OCI-LY1 (cell line): ENCODE measurements at regions not wholly inside any gene's neighbourhood (a gene's known extent, or its start where the extent isn't known, plus 50 kb on each side); places are given as distances from the start of the nearest gene placed in this dataset.
"Not testable (repeated sequence)": the region's sequence is repeated elsewhere in the genome, so short reads cannot be mapped to it uniquely, and the experiment has no call there.

Experiments
- H2AFZ ChIP-seq: fragments of 200-600 bp; sonication (generic), shearing (Covaris generic); 2 replicates; pipeline ENCODE4 v1.6.0; 2014; ENCODE audit warnings: antibody characterized with exemption, mild to moderate bottlenecking, low read length
- H3F3A ChIP-seq: fragments of 200-600 bp; sonication (generic), shearing (Covaris generic); 2 replicates; pipeline ENCODE4 v1.6.0; 2014; ENCODE audit warnings: mild to moderate bottlenecking, antibody characterized with exemption, low read length, moderate library complexity; ENCODE audit not compliant: insufficient read depth
- H3K27ac ChIP-seq: fragments of 200-600 bp; sonication (generic); 2 replicates; pipeline ENCODE4 v1.5.1; 2014; ENCODE audit warnings: low read length, mixed run types, mild to moderate bottlenecking, low read depth; ENCODE audit not compliant: poor library complexity, severe bottlenecking
- H3K27me3 ChIP-seq: fragments of 200-600 bp; sonication (generic); 2 replicates; pipeline ENCODE4 v1.6.0; 2014; ENCODE audit warnings: antibody characterized with exemption, mild to moderate bottlenecking, low read length, moderate library complexity; ENCODE audit not compliant: insufficient read depth
- H3K36me3 ChIP-seq: fragments of 200-600 bp; sonication (generic); 2 replicates; pipeline ENCODE4 v1.6.1; 2014; ENCODE audit warnings: mild to moderate bottlenecking, antibody characterized with exemption, low read length, moderate library complexity, mixed read lengths; ENCODE audit not compliant: insufficient read depth
- H3K4me1 ChIP-seq: fragments of 200-600 bp; sonication (generic); 2 replicates; pipeline ENCODE4 v1.5.1; 2014; ENCODE audit warnings: mild to moderate bottlenecking, low read length, moderate library complexity; ENCODE audit not compliant: insufficient read depth, severe bottlenecking
- H3K4me2 ChIP-seq: fragments of 200-600 bp; sonication (generic), shearing (Covaris generic); 2 replicates; pipeline ENCODE4 v1.6.1; 2014; ENCODE audit warnings: low read length
- H3K4me3 ChIP-seq: fragments of 200-600 bp; sonication (generic); 2 replicates; pipeline ENCODE4 v1.5.1; 2014; ENCODE audit warnings: low read length, low read depth, mild to moderate bottlenecking, mixed read lengths; ENCODE audit not compliant: poor library complexity, severe bottlenecking
- H3K79me2 ChIP-seq: fragments of 200-600 bp; shearing (Covaris generic); 2 replicates; pipeline ENCODE4 v1.6.1; 2016; ENCODE audit warnings: mixed run types, low read length, mixed read lengths; ENCODE audit not compliant: insufficient read depth
- H3K9ac ChIP-seq: fragments of 200-600 bp; sonication (generic), shearing (Covaris generic); 2 replicates; pipeline ENCODE4 v1.6.1; 2014; ENCODE audit warnings: mild to moderate bottlenecking, low read length, mixed read lengths
- H3K9me2 ChIP-seq: fragments of 200-600 bp; sonication (generic), shearing (Covaris generic); 2 replicates; pipeline ENCODE4 v1.6.1; 2014; ENCODE audit warnings: low read depth, mild to moderate bottlenecking, low read length, mixed read lengths
- H3K9me3 ChIP-seq: fragments of 200-600 bp; shearing (Covaris generic); 2 replicates; pipeline ENCODE4 v1.6.1; 2014; ENCODE audit warnings: low read length, mixed read lengths
- H4K20me1 ChIP-seq: fragments of 200-600 bp; sonication (generic), shearing (Covaris generic); 2 replicates; pipeline ENCODE4 v1.6.0; 2016; ENCODE audit warnings: mild to moderate bottlenecking, low read length; ENCODE audit not compliant: insufficient read depth
- EZH2 ChIP-seq: fragments of 200-600 bp; sonication (generic), shearing (Covaris generic); IDR thresholded peaks from 2 replicates; pipeline ENCODE4 v1.8.0; 2017; ENCODE audit warnings: borderline replicate concordance, mixed run types, mild to moderate bottlenecking, antibody characterized with exemption, low read length, moderate library complexity, mixed read lengths
- TF ChIP-seq, protein P1 (sequence below): fragments of 200-600 bp; sonication (generic), shearing (Covaris generic); IDR thresholded peaks from 2 replicates; pipeline ENCODE4 v1.5.1; 2017; ENCODE audit warnings: mild to moderate bottlenecking, antibody characterized with exemption, low read length, moderate library complexity, mixed read lengths

DNA sequence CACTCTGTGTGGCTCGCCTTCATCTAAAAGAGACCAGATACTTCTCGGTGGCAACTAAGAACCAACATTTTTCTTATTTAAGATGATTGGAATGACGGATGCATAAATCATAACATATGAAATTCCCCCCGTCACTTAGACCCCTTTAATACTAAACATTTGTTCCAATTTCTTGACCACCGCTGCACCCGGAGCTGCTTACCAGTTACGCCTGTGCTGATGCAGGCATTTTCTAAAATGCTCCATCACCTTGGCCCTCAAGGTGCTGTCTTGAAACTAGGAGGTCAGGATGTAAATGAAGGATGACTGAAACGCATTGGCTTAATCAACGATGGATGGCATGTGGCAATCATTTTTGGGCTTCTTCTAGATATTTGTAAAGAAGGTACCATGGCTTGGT is 130.0 kb downstream of the CPZ start:
- H3K9ac ChIP-seq: no peak overlapping the region
- TF ChIP-seq, protein P1, sequence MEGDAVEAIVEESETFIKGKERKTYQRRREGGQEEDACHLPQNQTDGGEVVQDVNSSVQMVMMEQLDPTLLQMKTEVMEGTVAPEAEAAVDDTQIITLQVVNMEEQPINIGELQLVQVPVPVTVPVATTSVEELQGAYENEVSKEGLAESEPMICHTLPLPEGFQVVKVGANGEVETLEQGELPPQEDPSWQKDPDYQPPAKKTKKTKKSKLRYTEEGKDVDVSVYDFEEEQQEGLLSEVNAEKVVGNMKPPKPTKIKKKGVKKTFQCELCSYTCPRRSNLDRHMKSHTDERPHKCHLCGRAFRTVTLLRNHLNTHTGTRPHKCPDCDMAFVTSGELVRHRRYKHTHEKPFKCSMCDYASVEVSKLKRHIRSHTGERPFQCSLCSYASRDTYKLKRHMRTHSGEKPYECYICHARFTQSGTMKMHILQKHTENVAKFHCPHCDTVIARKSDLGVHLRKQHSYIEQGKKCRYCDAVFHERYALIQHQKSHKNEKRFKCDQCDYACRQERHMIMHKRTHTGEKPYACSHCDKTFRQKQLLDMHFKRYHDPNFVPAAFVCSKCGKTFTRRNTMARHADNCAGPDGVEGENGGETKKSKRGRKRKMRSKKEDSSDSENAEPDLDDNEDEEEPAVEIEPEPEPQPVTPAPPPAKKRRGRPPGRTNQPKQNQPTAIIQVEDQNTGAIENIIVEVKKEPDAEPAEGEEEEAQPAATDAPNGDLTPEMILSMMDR: no peak
- no peak for TF ChIP-seq EZH2
- no peaks in the 10 kb centered on the region for H3F3A ChIP-seq
- no peaks in the 10 kb centered on the region for H3K9me3 ChIP-seq
- no peaks in the 10 kb centered on the region for H3K79me2 ChIP-seq
- H3K36me3 ChIP-seq: no peaks in the 10 kb centered on the region
- no peak overlapping the region for H3K27ac ChIP-seq
- no peaks in the 10 kb centered on the region for H3K9me2 ChIP-seq
- H3K4me2 ChIP-seq: no peak overlapping the region
- H2AFZ ChIP-seq: no peak overlapping the region
- no peaks in the 10 kb centered on the region for H4K20me1 ChIP-seq
- H3K4me3 ChIP-seq: no peak overlapping the region
- no peaks in the 10 kb centered on the region for H3K27me3 ChIP-seq
- H3K4me1 ChIP-seq: no peaks in the 10 kb centered on the region

GRCh38 chr4:8721621-8722020 is 129.1 kb downstream of the CPZ start:
- H3F3A ChIP-seq: no peaks in the 10 kb centered on the region
- no peak overlapping the region for H3K9ac ChIP-seq
- H3K9me3 ChIP-seq: no peaks in the 10 kb centered on the region
- no peak for TF ChIP-seq EZH2
- TF ChIP-seq, protein P1: no peak
- no peaks in the 10 kb centered on the region for H3K9me2 ChIP-seq
- H3K79me2 ChIP-seq: no peaks in the 10 kb centered on the region
- H4K20me1 ChIP-seq: no peaks in the 10 kb centered on the region
- no peak overlapping the region for H3K4me2 ChIP-seq
- no peak overlapping the region for H3K27ac ChIP-seq
- no peak overlapping the region for H2AFZ ChIP-seq
- H3K36me3 ChIP-seq: no peaks in the 10 kb centered on the region
- no peaks in the 10 kb centered on the region for H3K27me3 ChIP-seq
- H3K4me1 ChIP-seq: no peaks in the 10 kb centered on the region
- H3K4me3 ChIP-seq: no peak overlapping the region

DNA sequence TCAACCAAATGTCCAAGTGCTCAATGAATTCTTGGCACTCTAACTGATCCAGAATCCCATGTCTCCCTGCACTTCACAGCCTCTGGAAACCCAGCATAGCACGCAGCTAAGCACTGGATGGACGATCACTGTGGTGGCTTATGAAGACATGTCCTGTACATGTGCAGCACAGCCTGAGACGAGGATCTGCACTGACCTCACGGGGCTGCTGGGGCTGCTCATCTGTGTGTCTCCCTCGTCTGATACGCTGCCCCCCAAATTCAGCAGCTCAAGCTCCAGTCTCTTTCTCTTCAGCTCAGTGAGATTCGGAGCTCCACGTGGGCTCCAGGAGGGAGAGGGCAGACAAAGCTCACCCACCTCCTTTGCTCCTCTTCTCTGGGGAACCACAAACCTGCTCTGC is 126.9 kb downstream of the CPZ start:
- no peak overlapping the region for H3K4me2 ChIP-seq
- no peaks in the 10 kb centered on the region for H3K36me3 ChIP-seq
- no peaks in the 10 kb centered on the region for H3K79me2 ChIP-seq
- H4K20me1 ChIP-seq: no peaks in the 10 kb centered on the region
- no peaks in the 10 kb centered on the region for H3K9me2 ChIP-seq
- H3K9ac ChIP-seq: no peak overlapping the region
- H2AFZ ChIP-seq: no peak overlapping the region
- H3K27ac ChIP-seq: no peak overlapping the region
- no peaks in the 10 kb centered on the region for H3F3A ChIP-seq
- H3K27me3 ChIP-seq: no peaks in the 10 kb centered on the region
- no peak overlapping the region for H3K4me3 ChIP-seq
- no peaks in the 10 kb centered on the region for H3K4me1 ChIP-seq
- no peak for TF ChIP-seq EZH2
- TF ChIP-seq, protein P1: no peak
- no peaks in the 10 kb centered on the region for H3K9me3 ChIP-seq

DNA sequence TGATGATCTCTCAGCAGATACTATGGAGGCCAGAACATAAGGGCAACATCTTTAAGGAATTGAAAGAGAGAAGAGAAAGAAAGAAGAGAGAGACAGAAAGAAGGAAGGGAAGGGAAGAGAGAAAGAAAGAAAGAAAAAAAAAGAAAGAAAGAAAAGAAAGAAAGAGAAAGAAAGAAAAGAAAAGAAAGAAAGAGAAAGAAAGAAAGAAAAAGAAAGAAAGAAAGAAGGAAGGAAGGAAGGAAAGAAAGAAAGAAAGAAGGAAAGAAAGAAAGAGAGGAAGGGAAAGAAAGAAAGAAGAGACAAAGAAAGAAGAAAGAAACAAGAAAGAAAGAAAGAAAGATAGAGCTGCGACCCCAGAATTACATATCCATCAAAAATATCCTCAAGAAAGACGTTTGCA is 124.9 kb downstream of the CPZ start:
- not testable (repeated sequence) for H3K36me3 ChIP-seq, H3K4me2 ChIP-seq, H3K9ac ChIP-seq, H3K27ac ChIP-seq, H2AFZ ChIP-seq, H3F3A ChIP-seq, H4K20me1 ChIP-seq, H3K27me3 ChIP-seq, H3K79me2 ChIP-seq, H3K9me2 ChIP-seq, H3K9me3 ChIP-seq, H3K4me1 ChIP-seq, H3K4me3 ChIP-seq
